NCI-H748 (cell line): ENCODE measurements at regions not wholly inside any gene's neighbourhood (a gene's known extent, or its start where the extent isn't known, plus 50 kb on each side); places are given as distances from the start of the nearest gene placed in this dataset.
A peak's percentile ranks its signal among the peaks of the same experiment; 100 is the strongest.
"Not testable (repeated sequence)": the region's sequence is repeated elsewhere in the genome, so short reads cannot be mapped to it uniquely, and the experiment has no call there.

Experiments
- DNase-seq: peaks from one replicate; lab custom pipeline; 2025; ENCODE audit not compliant: unreplicated experiment; lab: John Stamatoyannopoulos, UW

- no peak for DNase-seq
Observed at GRCh38 chr14:80304125-80304766, 92.9 kb upstream of the DIO2 start.

- DNase-seq: no peak
Observed at GRCh38 chr14:80300351-80300750, 89.0 kb upstream of the DIO2 start.

- no peak for DNase-seq
Observed at GRCh38 chr14:80298491-80299017, 87.2 kb upstream of the DIO2 start.

- DNase-seq: no peak
Observed at GRCh38 chr14:80291101-80291500, 79.8 kb upstream of the DIO2 start.

DNA sequence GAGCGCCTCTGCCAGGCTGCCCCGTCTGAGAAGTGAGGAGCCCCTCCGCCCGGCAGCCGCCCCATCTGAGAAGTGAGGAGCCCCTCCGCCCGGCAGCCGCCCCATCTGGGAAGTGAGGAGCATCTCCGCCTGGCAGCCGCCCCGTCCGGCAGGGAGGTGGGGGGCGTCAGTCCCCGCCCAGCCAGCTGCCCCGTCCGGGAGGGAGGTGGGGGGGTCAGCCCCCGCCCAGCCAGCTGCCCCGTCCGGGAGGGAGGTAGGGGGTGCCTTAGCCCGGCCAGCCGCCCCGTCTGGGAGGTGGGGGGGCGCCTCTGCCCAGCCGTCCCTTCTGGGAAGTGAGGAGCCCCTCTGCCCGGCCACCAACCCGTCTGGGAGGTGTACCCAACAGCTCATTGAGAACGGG lies 75.4 kb upstream of the DIO2 start:
- not testable (repeated sequence) for DNase-seq

- no peak for DNase-seq
Observed at GRCh38 chr14:80278293-80279023, 67.2 kb upstream of the DIO2 start.

GRCh38 chr14:80275208-80275850 lies 64.0 kb upstream of the DIO2 start:
- DNase-seq: no peak

DNA sequence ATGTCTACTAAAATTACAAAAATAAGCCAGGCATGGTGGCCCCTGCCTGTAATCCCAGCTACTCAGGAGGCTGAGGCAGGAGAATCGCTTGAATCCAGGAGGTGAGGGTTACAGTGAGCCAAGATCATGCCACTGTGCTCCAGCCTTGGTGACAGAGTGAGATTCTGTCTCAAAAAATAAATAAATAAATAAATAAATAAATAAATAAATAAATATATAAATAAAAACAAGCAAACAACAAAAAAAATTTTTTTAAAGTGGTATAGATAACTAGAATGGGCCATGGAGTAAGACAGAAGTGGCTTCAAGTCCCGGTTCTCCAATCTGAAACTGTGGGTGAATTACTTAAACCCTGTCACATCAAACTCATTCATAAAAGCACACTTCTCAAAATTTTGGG lies 63.0 kb upstream of the DIO2 start:
- not testable (repeated sequence) for DNase-seq

- no peak for DNase-seq
Observed at GRCh38 chr14:80271389-80271788, 60.1 kb upstream of the DIO2 start.

DNA sequence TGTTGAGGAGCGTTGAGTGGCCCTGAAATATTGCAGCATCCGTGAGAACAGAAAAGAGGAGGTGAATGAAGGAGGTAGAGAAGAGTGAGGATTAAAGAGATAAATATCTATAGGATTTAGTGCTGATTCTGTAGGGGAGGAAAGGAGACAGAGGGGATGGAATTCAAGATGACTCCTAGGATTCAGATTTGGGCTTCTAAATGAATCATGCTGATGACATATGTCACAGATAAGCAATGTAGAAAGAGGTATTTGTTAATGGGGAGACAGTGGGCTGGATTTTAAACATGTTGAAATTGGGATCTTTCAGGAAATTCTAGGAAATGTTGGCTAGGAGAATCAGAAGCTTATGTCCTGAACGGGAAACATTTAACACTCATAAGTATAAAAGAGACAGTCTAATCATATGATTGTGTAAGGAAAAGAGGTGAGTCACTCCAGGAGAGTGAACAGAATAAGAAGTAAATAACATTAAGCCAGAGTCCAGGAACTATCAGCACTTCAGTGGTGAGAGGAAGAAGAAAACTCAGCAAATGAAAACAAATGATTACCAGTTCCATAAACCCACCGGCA lies 58.1 kb upstream of the DIO2 start:
- no peak for DNase-seq

DNA sequence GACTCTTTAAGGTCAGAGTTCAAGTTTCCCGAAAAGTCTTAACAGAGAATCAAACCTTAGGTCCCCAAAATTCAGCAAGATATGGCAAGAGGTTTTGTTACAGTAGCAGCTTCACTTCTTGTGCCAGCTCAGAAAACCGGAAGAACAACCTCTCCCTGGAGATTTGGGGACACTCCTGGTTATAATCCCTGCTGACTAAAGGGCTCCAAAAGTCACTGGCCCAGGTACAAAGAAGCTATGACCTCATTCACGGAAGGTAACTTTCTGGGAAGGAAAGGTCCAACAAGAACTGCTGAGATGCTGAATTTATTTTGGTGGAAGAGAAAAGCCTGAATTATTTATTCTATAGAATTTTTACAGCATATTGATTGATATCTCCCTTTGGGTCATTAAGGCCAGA lies 55.6 kb upstream of the DIO2 start:
- no peak for DNase-seq

GRCh38 chr14:80264702-80265101 lies 53.4 kb upstream of the DIO2 start:
- peak; percentile 86 for DNase-seq
